Endodermal cell (in vitro differentiated cells): ENCODE measurements at regions not wholly inside any gene's neighbourhood (a gene's known extent, or its start where the extent isn't known, plus 50 kb on each side); places are given as distances from the start of the nearest gene placed in this dataset.
A peak's percentile ranks its signal among the peaks of the same experiment; 100 is the strongest.

Source experiments
- DNase-seq: peaks from one replicate; pipeline ENCODE4 v3.0.0-alpha.2; 2017
- H3K27ac ChIP-seq: 2 replicates; pipeline ENCODE4 v1.5.1; 2013; ENCODE audit warnings: mild to moderate bottlenecking, low read depth, low read length, moderate library complexity
- H3K27me3 ChIP-seq: 2 replicates; pipeline ENCODE4 v1.6.1; 2013; ENCODE audit warnings: mild to moderate bottlenecking, low read length, moderate library complexity; ENCODE audit not compliant: insufficient read depth, control insufficient read depth, poor library complexity, severe bottlenecking
- H3K36me3 ChIP-seq: 2 replicates; pipeline ENCODE4 v1.7.0; 2013; ENCODE audit warnings: mild to moderate bottlenecking, low read length, moderate library complexity; ENCODE audit not compliant: control insufficient read depth, insufficient read depth
- H3K4me1 ChIP-seq: one replicate; pipeline ENCODE4 v1.7.0; 2013; ENCODE audit warnings: low read length; ENCODE audit not compliant: control insufficient read depth, insufficient read depth
- H3K4me3 ChIP-seq: 2 replicates; pipeline ENCODE4 v1.5.1; 2013; ENCODE audit warnings: mild to moderate bottlenecking, low read length, moderate library complexity
- H3K9ac ChIP-seq: 2 replicates; pipeline ENCODE4 v1.6.1; 2013; ENCODE audit warnings: mild to moderate bottlenecking, low read length, moderate library complexity; ENCODE audit not compliant: poor library complexity, severe bottlenecking; ENCODE audit errors: extremely low read depth
- H3K9me3 ChIP-seq: 2 replicates; pipeline ENCODE4 v1.6.1; 2013; ENCODE audit warnings: mild to moderate bottlenecking, low read length, moderate library complexity; ENCODE audit not compliant: control insufficient read depth
- H3K27ac Mint-ChIP-seq: 2 replicates; pipeline ENCODE4 v1.8.0; 2020; ENCODE audit warnings: mixed read lengths
- H3K27me3 Mint-ChIP-seq: 2 replicates; pipeline ENCODE4 v1.8.0; 2021; ENCODE audit warnings: mild to moderate bottlenecking, mixed read lengths; ENCODE audit not compliant: insufficient read depth
- H3K36me3 Mint-ChIP-seq: 2 replicates; pipeline ENCODE4 v1.8.0; 2020; ENCODE audit warnings: low read depth, mixed read lengths
- H3K4me1 Mint-ChIP-seq: 2 replicates; pipeline ENCODE4 v1.8.0; 2020; ENCODE audit warnings: mixed read lengths
- H3K4me3 Mint-ChIP-seq: 2 replicates; pipeline ENCODE4 v1.8.0; 2020; ENCODE audit warnings: mild to moderate bottlenecking, moderate library complexity, mixed read lengths
- H3K9me3 Mint-ChIP-seq: 2 replicates; pipeline ENCODE4 v1.8.0; 2020; ENCODE audit warnings: mild to moderate bottlenecking, mixed read lengths
- WGBS, 2 experiments: methylation state at CpG; one replicate each; pipeline versions ENCODE4 v1.1.5 to v1.1.7; 2013; ENCODE audit warnings: missing lambda C conversion rate in 2 of 2, mixed read lengths in 1 of 2; ENCODE audit not compliant: insufficient coverage in 1 of 2, insufficient read length in 1 of 2; 5-methylcytosine and 5-hydroxymethylcytosine counted together
- TF ChIP-seq, protein P1 (sequence below): fragments of 200-600 bp; sonication (generic); conservative IDR thresholded peaks from 2 replicates; pipeline ENCODE4 v1.5.0; 2021; ENCODE audit warnings: antibody characterized with exemption, mild to moderate bottlenecking

DNA sequence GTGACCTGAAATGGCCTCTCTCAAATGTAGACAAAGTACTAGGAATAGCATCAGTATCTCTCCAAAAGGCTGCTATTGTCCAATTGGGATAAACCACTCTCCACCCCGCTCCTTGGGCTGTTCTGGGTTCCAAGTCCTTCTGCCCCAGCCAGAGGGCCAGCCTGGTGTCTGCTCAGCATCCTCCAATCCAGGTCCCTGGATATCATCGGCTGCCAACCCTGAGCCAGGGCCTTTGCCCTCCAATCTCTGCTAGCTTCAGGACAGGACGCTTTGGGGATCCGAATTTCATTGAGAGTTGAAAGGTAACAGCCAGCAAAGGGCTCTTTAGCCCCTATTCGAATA is 119.3 kb upstream of the ADPGK start:
- Mint-ChIP-seq H3K4me3 (no peak overlapping the region), H3K4me1 (no peaks in the 10 kb centered on the region), H3K9me3 (no peaks in the 10 kb centered on the region), H3K27ac (no peak overlapping the region), H3K36me3 (no peaks in the 10 kb centered on the region), H3K27me3 (peaks cover 15% of the 10 kb centered on the region)
- Histone ChIP-seq H3K4me1 (no peaks in the 10 kb centered on the region), H3K9ac (no peak overlapping the region), H3K36me3 (no peaks in the 10 kb centered on the region), H3K27me3 (peaks cover 12% of the 10 kb centered on the region), H3K9me3 (no peaks in the 10 kb centered on the region), H3K4me3 (no peak overlapping the region), H3K27ac (no peak overlapping the region)
- TF ChIP-seq, protein P1, sequence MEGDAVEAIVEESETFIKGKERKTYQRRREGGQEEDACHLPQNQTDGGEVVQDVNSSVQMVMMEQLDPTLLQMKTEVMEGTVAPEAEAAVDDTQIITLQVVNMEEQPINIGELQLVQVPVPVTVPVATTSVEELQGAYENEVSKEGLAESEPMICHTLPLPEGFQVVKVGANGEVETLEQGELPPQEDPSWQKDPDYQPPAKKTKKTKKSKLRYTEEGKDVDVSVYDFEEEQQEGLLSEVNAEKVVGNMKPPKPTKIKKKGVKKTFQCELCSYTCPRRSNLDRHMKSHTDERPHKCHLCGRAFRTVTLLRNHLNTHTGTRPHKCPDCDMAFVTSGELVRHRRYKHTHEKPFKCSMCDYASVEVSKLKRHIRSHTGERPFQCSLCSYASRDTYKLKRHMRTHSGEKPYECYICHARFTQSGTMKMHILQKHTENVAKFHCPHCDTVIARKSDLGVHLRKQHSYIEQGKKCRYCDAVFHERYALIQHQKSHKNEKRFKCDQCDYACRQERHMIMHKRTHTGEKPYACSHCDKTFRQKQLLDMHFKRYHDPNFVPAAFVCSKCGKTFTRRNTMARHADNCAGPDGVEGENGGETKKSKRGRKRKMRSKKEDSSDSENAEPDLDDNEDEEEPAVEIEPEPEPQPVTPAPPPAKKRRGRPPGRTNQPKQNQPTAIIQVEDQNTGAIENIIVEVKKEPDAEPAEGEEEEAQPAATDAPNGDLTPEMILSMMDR, result no peak
- DNase-seq, result no peak
- WGBS, 2 experiments, result 85 to 95% methylated on average over 5 of the region's 5 CpGs

DNA sequence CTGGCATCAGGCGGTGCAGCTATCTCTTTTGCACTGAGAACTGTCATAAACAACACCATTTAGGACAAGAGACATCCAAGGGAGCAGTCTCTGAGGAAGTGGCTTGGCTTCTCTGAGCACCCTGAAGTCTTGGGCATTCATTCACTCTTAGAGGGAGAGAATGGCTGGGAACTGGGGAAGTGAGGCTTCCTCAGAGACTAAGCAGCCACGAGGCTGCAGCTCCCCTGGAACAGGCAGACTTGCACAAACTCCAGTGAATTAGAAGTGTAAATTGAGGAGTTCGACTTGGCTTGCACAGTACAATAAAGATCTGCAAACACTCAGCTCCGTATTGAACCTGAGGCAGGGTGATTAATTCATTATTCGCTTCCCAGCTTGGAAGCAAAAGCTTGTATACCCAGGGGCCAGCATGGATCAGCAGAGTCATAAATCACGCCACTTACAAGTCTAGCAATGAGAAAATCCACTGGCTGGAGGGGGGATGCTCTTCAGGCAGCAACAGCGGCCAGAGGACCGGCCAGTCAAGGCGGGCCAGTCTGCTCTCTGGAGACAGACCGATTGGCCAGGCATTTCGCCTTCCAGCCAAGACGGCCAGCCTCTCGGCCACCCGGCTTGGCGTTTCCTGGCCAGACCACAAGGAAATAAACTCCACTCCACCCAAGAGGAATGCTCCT is 118.8 kb upstream of the ADPGK start:
- Histone ChIP-seq H3K9ac (no peak overlapping the region), H3K27me3 (peaks cover 12% of the 10 kb centered on the region), H3K4me1 (no peaks in the 10 kb centered on the region), H3K27ac (peak overlapping the region; percentile 55), H3K4me3 (no peak overlapping the region), H3K9me3 (no peaks in the 10 kb centered on the region), H3K36me3 (no peaks in the 10 kb centered on the region)
- no peak for DNase-seq
- TF ChIP-seq, protein P1, result no peak
- H3K36me3 Mint-ChIP-seq, result no peaks in the 10 kb centered on the region
- H3K27me3 Mint-ChIP-seq, result peaks cover 15% of the 10 kb centered on the region
- H3K4me3 Mint-ChIP-seq, result no peak overlapping the region
- no peak overlapping the region for H3K27ac Mint-ChIP-seq
- WGBS, 2 experiments, result 82 to 87% methylated on average over 10 to 15 of the region's 15 CpGs
- no peaks in the 10 kb centered on the region for H3K9me3 Mint-ChIP-seq
- no peaks in the 10 kb centered on the region for H3K4me1 Mint-ChIP-seq

DNA sequence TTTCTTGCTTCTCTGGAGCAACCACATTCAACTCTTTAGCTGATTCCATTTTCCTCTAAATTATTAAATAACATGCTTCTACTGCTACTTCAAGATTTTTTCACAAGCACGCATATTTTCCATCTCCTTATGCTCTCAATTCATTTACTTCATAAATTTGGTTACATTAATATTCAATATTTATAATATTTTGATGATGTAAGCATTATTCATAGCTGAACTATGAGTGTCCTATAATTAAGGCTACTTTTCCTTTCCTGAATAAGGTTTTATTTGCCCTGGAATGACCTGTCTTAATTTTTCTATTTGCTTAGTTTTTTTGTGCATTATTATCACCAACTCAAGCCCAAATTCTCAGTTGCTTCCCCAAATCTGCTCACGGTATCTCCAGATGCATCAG is 109.4 kb upstream of the ADPGK start:
- peaks cover 5% of the 10 kb centered on the region for H3K9me3 Mint-ChIP-seq
- Histone ChIP-seq H3K4me3 (no peak overlapping the region), H3K4me1 (no peaks in the 10 kb centered on the region), H3K9me3 (no peaks in the 10 kb centered on the region), H3K36me3 (no peaks in the 10 kb centered on the region), H3K9ac (no peak overlapping the region), H3K27ac (no peak overlapping the region), H3K27me3 (no peaks in the 10 kb centered on the region)
- no peak overlapping the region for H3K27ac Mint-ChIP-seq
- H3K36me3 Mint-ChIP-seq, result no peaks in the 10 kb centered on the region
- WGBS, 2 experiments, result 88 to 100% methylated on average over 1 to 2 of the region's 2 CpGs
- no peaks in the 10 kb centered on the region for H3K4me1 Mint-ChIP-seq
- TF ChIP-seq, protein P1, result no peak
- peaks cover 2% of the 10 kb centered on the region for H3K27me3 Mint-ChIP-seq
- DNase-seq, result no peak
- no peak overlapping the region for H3K4me3 Mint-ChIP-seq
